Fibroblast of mammary gland (primary cell): ENCODE measurements at regions not wholly inside any gene's neighbourhood (a gene's known extent, or its start where the extent isn't known, plus 50 kb on each side); places are given as distances from the start of the nearest gene placed in this dataset.

Source experiments
- DNase-seq: peaks from one replicate; pipeline ENCODE4 v3.0.0-alpha.2; 2010; ENCODE audit warnings: low read depth
- H3K4me3 ChIP-seq: 2 replicates; pipeline ENCODE4 v1.5.1; 2011; ENCODE audit warnings: low read depth, mild to moderate bottlenecking, low read length, moderate library complexity; ENCODE audit not compliant: control insufficient read depth
- TF ChIP-seq, protein P1 (sequence below): conservative IDR thresholded peaks from 2 replicates; pipeline ENCODE4 v1.5.1; 2011; ENCODE audit warnings: low read depth, low read length, inconsistent platforms; ENCODE audit not compliant: control insufficient read depth, insufficient read depth

DNA sequence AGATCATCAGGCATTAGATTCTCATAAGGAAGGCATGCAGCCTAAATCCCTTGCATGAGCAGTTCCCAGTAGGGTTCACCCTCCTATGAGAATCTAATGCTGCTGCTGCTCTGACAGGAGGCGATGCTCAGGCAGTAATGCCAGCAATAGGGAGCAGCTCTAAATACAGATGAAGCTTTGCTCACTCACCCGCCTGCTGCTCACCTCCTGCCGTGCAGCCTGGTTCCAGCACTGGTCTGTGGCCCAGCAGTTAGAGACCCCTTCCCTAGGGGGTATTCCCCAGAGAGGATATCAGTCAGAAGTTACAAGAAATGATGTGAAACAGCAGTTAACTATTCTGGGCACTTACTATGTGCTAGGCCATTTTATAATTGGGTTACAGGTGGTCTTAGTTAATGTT is 226.0 kb downstream of the KCNJ3 start:
- TF ChIP-seq, protein P1, sequence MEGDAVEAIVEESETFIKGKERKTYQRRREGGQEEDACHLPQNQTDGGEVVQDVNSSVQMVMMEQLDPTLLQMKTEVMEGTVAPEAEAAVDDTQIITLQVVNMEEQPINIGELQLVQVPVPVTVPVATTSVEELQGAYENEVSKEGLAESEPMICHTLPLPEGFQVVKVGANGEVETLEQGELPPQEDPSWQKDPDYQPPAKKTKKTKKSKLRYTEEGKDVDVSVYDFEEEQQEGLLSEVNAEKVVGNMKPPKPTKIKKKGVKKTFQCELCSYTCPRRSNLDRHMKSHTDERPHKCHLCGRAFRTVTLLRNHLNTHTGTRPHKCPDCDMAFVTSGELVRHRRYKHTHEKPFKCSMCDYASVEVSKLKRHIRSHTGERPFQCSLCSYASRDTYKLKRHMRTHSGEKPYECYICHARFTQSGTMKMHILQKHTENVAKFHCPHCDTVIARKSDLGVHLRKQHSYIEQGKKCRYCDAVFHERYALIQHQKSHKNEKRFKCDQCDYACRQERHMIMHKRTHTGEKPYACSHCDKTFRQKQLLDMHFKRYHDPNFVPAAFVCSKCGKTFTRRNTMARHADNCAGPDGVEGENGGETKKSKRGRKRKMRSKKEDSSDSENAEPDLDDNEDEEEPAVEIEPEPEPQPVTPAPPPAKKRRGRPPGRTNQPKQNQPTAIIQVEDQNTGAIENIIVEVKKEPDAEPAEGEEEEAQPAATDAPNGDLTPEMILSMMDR = no peak
- H3K4me3 ChIP-seq = no peak overlapping the region
- DNase-seq = no peak

DNA sequence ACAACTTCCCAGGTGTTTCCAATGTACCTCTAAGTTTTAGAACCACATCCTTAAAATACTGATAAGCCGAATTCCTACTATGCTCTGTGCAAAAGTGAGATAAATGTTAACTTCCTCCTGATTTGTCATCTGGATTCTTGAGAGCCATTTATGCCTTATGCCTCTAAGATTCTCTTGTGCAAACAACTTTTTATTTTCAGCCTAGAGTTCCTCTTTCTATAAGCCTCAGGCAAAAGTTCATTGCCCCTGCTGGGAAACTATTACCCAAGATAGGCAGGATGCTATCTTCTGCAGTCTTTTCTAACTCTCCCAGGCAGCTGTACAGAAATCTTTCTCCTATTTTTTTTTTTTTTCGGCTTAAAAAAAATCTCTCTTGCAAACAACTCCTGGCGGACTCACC is 216.1 kb downstream of the KCNJ3 start:
- DNase-seq = no peak
- TF ChIP-seq, protein P1 = no peak
- no peak overlapping the region for H3K4me3 ChIP-seq

DNA sequence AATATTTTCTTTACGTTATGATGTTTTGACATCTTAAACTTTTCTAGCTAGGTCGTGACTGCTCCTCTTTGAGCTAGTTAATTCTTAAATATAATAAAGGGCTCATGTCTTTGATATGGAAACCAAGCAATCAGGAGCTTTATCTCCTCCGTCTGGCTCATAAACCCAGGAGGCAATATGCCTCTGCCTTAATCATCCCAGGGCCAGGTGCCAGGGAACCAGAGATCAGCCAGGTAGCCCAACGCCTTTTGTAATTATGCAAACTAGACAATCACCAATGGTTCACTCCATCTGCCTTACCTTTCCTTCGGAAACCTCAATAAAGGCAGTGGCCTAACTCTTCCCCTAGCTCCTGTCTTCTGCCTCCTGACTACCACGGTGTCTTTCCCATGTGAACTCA is 213.7 kb downstream of the KCNJ3 start:
- TF ChIP-seq, protein P1 = no peak
- DNase-seq = no peak
- no peak overlapping the region for H3K4me3 ChIP-seq

DNA sequence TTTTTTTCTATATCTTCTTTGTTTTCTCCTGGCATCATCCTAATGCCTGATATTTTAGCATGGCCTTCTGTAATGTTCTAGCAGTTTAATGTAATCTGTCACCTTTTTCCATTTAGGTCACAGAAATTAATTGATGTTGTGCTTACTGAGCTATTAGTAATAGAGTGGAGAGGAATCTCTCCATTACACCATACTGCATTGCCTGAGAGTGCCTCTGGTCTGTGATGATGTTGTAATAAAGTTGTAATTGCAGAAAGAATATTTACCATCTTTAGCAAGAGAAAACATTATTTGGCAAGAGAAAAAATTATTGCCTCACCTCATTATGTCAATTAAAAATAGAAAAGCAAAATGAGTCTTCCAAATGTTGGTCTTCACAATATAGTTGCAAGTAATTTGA is 213.2 kb downstream of the KCNJ3 start:
- TF ChIP-seq, protein P1 = no peak
- H3K4me3 ChIP-seq = no peak overlapping the region
- DNase-seq = no peak

DNA sequence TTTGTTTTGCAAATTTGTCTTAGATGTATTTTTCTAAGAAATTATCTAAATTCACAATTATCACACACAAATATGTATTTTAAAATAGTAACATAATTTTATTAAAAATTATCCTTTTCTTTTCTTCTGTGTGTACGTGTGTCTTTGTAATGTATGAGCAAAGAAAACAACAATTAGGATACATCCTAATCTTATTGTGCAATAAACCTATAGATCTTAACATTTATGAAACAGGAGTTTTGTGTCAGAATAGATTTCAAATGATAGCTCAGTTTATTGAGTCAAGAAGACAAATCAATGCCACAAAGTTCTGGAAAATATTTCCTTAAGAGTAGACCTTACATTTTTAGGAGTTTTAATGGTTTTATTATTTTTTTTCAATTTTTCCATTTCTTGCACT is 212.2 kb downstream of the KCNJ3 start:
- DNase-seq = no peak
- TF ChIP-seq, protein P1 = no peak

DNA sequence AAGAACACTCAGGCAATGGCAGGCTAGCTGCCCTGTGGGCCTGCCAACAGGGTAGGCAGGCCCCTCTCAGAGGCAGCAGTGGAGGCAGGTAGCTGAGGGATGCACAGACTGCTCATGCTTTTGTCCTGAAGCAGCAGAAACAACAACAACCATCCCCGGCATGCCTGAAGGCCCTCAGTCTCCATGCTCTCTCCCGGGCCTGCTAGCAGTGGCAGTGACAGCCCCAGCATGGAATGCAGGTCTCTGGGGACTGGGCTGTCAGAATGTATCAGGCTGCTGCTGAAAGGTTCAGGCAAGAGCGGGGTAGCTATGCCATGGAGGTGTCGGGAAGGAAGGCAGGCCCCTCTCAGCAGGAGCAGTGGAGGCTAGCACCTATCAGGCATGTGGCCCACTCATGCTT is 209.8 kb downstream of the KCNJ3 start:
- DNase-seq = no peak
- H3K4me3 ChIP-seq = no peak overlapping the region
- TF ChIP-seq, protein P1 = no peak

More for the DNA sequence above, 212.2 kb downstream of the KCNJ3 start:
- no peak overlapping the region for H3K4me3 ChIP-seq
